ACC112 (cell line): ENCODE measurements at regions not wholly inside any gene's neighbourhood (a gene's known extent, or its start where the extent isn't known, plus 50 kb on each side); places are given as distances from the start of the nearest gene placed in this dataset.

ENCODE experiments used
- H2AFZ ChIP-seq: fragments of 200-600 bp; sonication (generic); one replicate; pipeline ENCODE4 v1.6.0; 2017; ENCODE audit warnings: antibody characterized with exemption, low read length; ENCODE audit not compliant: unreplicated experiment
- H3K27ac ChIP-seq: fragments of 200-600 bp; sonication (generic); 2 replicates; pipeline ENCODE4 v1.5.1; 2014; ENCODE audit warnings: low read depth, mild to moderate bottlenecking, antibody characterized with exemption, low read length, moderate library complexity
- H3K27me3 ChIP-seq: fragments of 200-600 bp; sonication (generic); 2 replicates; pipeline ENCODE4 v1.6.1; 2014; ENCODE audit warnings: mild to moderate bottlenecking, antibody characterized with exemption, low read length, moderate library complexity, mixed read lengths; ENCODE audit not compliant: insufficient read depth
- H3K36me3 ChIP-seq: fragments of 200-600 bp; sonication (generic); 2 replicates; pipeline ENCODE4 v1.6.1; 2016; ENCODE audit warnings: mild to moderate bottlenecking, antibody characterized with exemption, low read length, moderate library complexity, mixed read lengths; ENCODE audit not compliant: insufficient read depth
- H3K4me1 ChIP-seq: fragments of 200-600 bp; sonication (generic); one replicate; pipeline ENCODE4 v1.6.1; 2016; ENCODE audit warnings: low read length, mixed read lengths; ENCODE audit not compliant: insufficient read depth, unreplicated experiment, control insufficient read depth
- H3K4me3 ChIP-seq: fragments of 200-600 bp; sonication (generic); 2 replicates; pipeline ENCODE4 v1.5.1; 2014; ENCODE audit warnings: mild to moderate bottlenecking, low read depth, low read length
- H3K79me2 ChIP-seq: fragments of 200-600 bp; sonication (generic); one replicate; pipeline ENCODE4 v1.6.0; 2016; ENCODE audit warnings: low read length; ENCODE audit not compliant: control insufficient read depth, unreplicated experiment, insufficient read depth

- no peaks in the 10 kb centered on the region for H3K27me3 ChIP-seq
- H3K4me3 ChIP-seq = peak overlapping the region; percentile 2
- H3K36me3 ChIP-seq = peaks cover 2% of the 10 kb centered on the region
- peaks cover 89% of the 10 kb centered on the region for H3K79me2 ChIP-seq
- no peak overlapping the region for H2AFZ ChIP-seq
- peak overlapping the region; percentile 72 for H3K27ac ChIP-seq
- H3K4me1 ChIP-seq = peaks cover 53% of the 10 kb centered on the region
Measured at GRCh38 chr17:77476931-77477805, 336.4 kb downstream of the SEC14L1 start.

GRCh38 chr17:77478281-77478680 is 337.5 kb downstream of the SEC14L1 start:
- H3K79me2 ChIP-seq = peaks cover 89% of the 10 kb centered on the region
- no peak overlapping the region for H3K4me3 ChIP-seq
- peaks cover 13% of the 10 kb centered on the region for H3K36me3 ChIP-seq
- no peaks in the 10 kb centered on the region for H3K27me3 ChIP-seq
- H3K27ac ChIP-seq = peak overlapping the region; percentile 72
- H2AFZ ChIP-seq = no peak overlapping the region
- peaks cover 43% of the 10 kb centered on the region for H3K4me1 ChIP-seq

GRCh38 chr17:77478899-77479298 is 338.1 kb downstream of the SEC14L1 start:
- H3K36me3 ChIP-seq = peaks cover 19% of the 10 kb centered on the region
- no peaks in the 10 kb centered on the region for H3K27me3 ChIP-seq
- H3K79me2 ChIP-seq = peaks cover 89% of the 10 kb centered on the region
- no peak overlapping the region for H3K27ac ChIP-seq
- H3K4me1 ChIP-seq = peaks cover 37% of the 10 kb centered on the region
- H2AFZ ChIP-seq = no peak overlapping the region
- no peak overlapping the region for H3K4me3 ChIP-seq

- H2AFZ ChIP-seq = no peak overlapping the region
Measured at GRCh38 chr17:77479372-77480198, 338.8 kb downstream of the SEC14L1 start.

GRCh38 chr17:77480199-77480508 is 339.4 kb downstream of the SEC14L1 start:
- H3K36me3 ChIP-seq = peaks cover 21% of the 10 kb centered on the region
- no peak overlapping the region for H2AFZ ChIP-seq
- H3K27me3 ChIP-seq = no peaks in the 10 kb centered on the region
- peaks cover 86% of the 10 kb centered on the region for H3K79me2 ChIP-seq
- H3K27ac ChIP-seq = no peak overlapping the region
- H3K4me3 ChIP-seq = no peak overlapping the region
- peaks cover 29% of the 10 kb centered on the region for H3K4me1 ChIP-seq

More at GRCh38 chr17:77479372-77480198, 338.8 kb downstream of the SEC14L1 start:
- peaks cover 30% of the 10 kb centered on the region for H3K4me1 ChIP-seq
- peaks cover 87% of the 10 kb centered on the region for H3K79me2 ChIP-seq
- peaks cover 21% of the 10 kb centered on the region for H3K36me3 ChIP-seq
- no peaks in the 10 kb centered on the region for H3K27me3 ChIP-seq
- no peak overlapping the region for H3K4me3 ChIP-seq
- no peak overlapping the region for H3K27ac ChIP-seq

- Histone ChIP-seq H3K4me1 (peaks cover 24% of the 10 kb centered on the region), H3K4me3 (no peak overlapping the region), H3K27ac (no peak overlapping the region), H3K27me3 (no peaks in the 10 kb centered on the region), H3K36me3 (peaks cover 21% of the 10 kb centered on the region), H2AFZ (no peak overlapping the region), H3K79me2 (peaks cover 86% of the 10 kb centered on the region)
Measured at GRCh38 chr17:77480509-77481215, 339.9 kb downstream of the SEC14L1 start.

- peaks cover 13% of the 10 kb centered on the region for H3K4me1 ChIP-seq
- peaks cover 79% of the 10 kb centered on the region for H3K79me2 ChIP-seq
- no peaks in the 10 kb centered on the region for H3K27me3 ChIP-seq
- H2AFZ ChIP-seq = no peak overlapping the region
- H3K36me3 ChIP-seq = peaks cover 21% of the 10 kb centered on the region
- no peak overlapping the region for H3K4me3 ChIP-seq
- no peak overlapping the region for H3K27ac ChIP-seq
Measured at GRCh38 chr17:77481476-77482374, 341.0 kb downstream of the SEC14L1 start.

- no peaks in the 10 kb centered on the region for H3K27me3 ChIP-seq
- H3K36me3 ChIP-seq = peaks cover 21% of the 10 kb centered on the region
- peaks cover 8% of the 10 kb centered on the region for H3K4me1 ChIP-seq
- H3K4me3 ChIP-seq = no peak overlapping the region
- H3K79me2 ChIP-seq = peaks cover 79% of the 10 kb centered on the region
- no peak overlapping the region for H3K27ac ChIP-seq
- no peak overlapping the region for H2AFZ ChIP-seq
Measured at GRCh38 chr17:77482375-77483127, 341.8 kb downstream of the SEC14L1 start.

GRCh38 chr17:77483128-77483598 is 342.4 kb downstream of the SEC14L1 start:
- peaks cover 73% of the 10 kb centered on the region for H3K79me2 ChIP-seq
- no peaks in the 10 kb centered on the region for H3K27me3 ChIP-seq
- H3K4me1 ChIP-seq = peaks cover 2% of the 10 kb centered on the region
- H2AFZ ChIP-seq = no peak overlapping the region
- no peak overlapping the region for H3K27ac ChIP-seq
- peaks cover 21% of the 10 kb centered on the region for H3K36me3 ChIP-seq
- H3K4me3 ChIP-seq = no peak overlapping the region
